ENCODE measurements at regions not wholly inside any gene's neighbourhood (a gene's known extent, or its start where the extent isn't known, plus 50 kb on each side); places are given as distances from the start of the nearest gene placed in this dataset.
"Not testable (repeated sequence)": the region's sequence is repeated elsewhere in the genome, so short reads cannot be mapped to it uniquely, and the experiment has no call there.

- no peak for TF ChIP-seq CTCF (IDR thresholded peaks at IDR 0.05; ENCODE audit: extremely low read depth, missing control alignments)
- DNase-seq (ENCODE audit: low spot score): no peak
Observed at GRCh38 chr1:232574077-232574476, 55.9 kb downstream of the SIPA1L2 start.

- no peak for DNase-seq (ENCODE audit: low spot score)
Observed at GRCh38 chr1:232571523-232571922, 58.4 kb downstream of the SIPA1L2 start.

GRCh38 chr1:232570007-232570406, 59.9 kb downstream of the SIPA1L2 start:
- TF ChIP-seq CTCF (IDR thresholded peaks at IDR 0.05; ENCODE audit: extremely low read depth, missing control alignments): no peak
- no peak for DNase-seq (ENCODE audit: low spot score)

More at GRCh38 chr1:232571523-232571922, 58.4 kb downstream of the SIPA1L2 start:
- TF ChIP-seq CTCF (IDR thresholded peaks at IDR 0.05; ENCODE audit: extremely low read depth, missing control alignments): no peak

GRCh38 chr1:232569554-232569921, 60.4 kb downstream of the SIPA1L2 start:
- not testable (repeated sequence) for DNase-seq (ENCODE audit: low spot score)

- no peak for TF ChIP-seq CTCF (IDR thresholded peaks at IDR 0.05; ENCODE audit: extremely low read depth, missing control alignments)
- no peak for DNase-seq (ENCODE audit: low spot score)
Observed at GRCh38 chr1:232568906-232569553, 60.9 kb downstream of the SIPA1L2 start.

- no peak for TF ChIP-seq CTCF (IDR thresholded peaks at IDR 0.05; ENCODE audit: extremely low read depth, missing control alignments)
- DNase-seq (ENCODE audit: low spot score): no peak
Observed at GRCh38 chr1:232568331-232568852, 61.5 kb downstream of the SIPA1L2 start.

GRCh38 chr1:232566093-232566492, 63.8 kb downstream of the SIPA1L2 start:
- TF ChIP-seq CTCF (IDR thresholded peaks at IDR 0.05; ENCODE audit: extremely low read depth, missing control alignments): no peak
- no peak for DNase-seq (ENCODE audit: low spot score)

Data from GM20000 (cell line).